Stomach (tissue), 8 donors: ENCODE measurements at regions not wholly inside any gene's neighbourhood (a gene's known extent, or its start where the extent isn't known, plus 50 kb on each side); places are given as distances from the start of the nearest gene placed in this dataset.
"Not testable (repeated sequence)": the region's sequence is repeated elsewhere in the genome, so short reads cannot be mapped to it uniquely, and the experiment has no call there.

Experiments used
- DNase-seq, 2 donors: peaks; one replicate each; pipeline versions ENCODE4 v3.0.0 to v3.0.0-alpha.2; 2013 to 2019
- H3K27ac ChIP-seq, 5 donors: fragments of 200-600 bp in 4 of 5; sonication (generic) in 4 of 5; one replicate each; pipeline ENCODE4 v1.5.1; 2013 to 2019; ENCODE audit warnings: mild to moderate bottlenecking in 1 of 5, moderate library complexity in 1 of 5
- H3K27me3 ChIP-seq, 3 donors: fragments of 200-600 bp; sonication (generic); one replicate each; pipeline ENCODE4 v1.5.1; 2017 to 2019; ENCODE audit warnings: mixed run types in 1 of 3
- H3K36me3 ChIP-seq, 4 donors: fragments of 200-600 bp; sonication (generic); 1 replicate in 3 of 4; 2 replicates in 1 of 4; pipeline ENCODE4 v1.5.1; 2016 to 2019
- H3K4me1 ChIP-seq, 4 donors: fragments of 200-600 bp; sonication (generic); one replicate each; pipeline ENCODE4 v1.5.1; 2016 to 2019
- H3K4me3 ChIP-seq, 4 donors: fragments of 200-600 bp; sonication (generic) in 3 of 4; one replicate each; pipeline ENCODE4 v1.5.1; 2016 to 2019; ENCODE audit warnings: mild to moderate bottlenecking in 1 of 4
- H3K9me3 ChIP-seq, 4 donors: fragments of 200-600 bp; sonication (generic); one replicate each; pipeline ENCODE4 v1.5.1; 2016 to 2019
- CTCF ChIP-seq, 7 experiments: fragments of 450-650 bp in 4 of 7; fragments of 200-600 bp in 3 of 7; sonication (generic) in 3 of 7; IDR thresholded peaks; one replicate each; pipeline ENCODE4 v1.5.1; 2016 to 2019; ENCODE audit warnings: antibody characterized with exemption in 7 of 7, control low read depth in 2 of 7, mild to moderate bottlenecking in 1 of 7
- EP300 ChIP-seq: sonication (generic); formaldehyde crosslinking; IDR thresholded peaks from one replicate; pipeline ENCODE4 v1.6.1; 2017; ENCODE audit warnings: antibody characterized with exemption
- POLR2A ChIP-seq, 4 donors: fragments of 450-650 bp; IDR thresholded peaks; one replicate each; pipeline ENCODE4 v1.6.1; 2016; ENCODE audit warnings: antibody characterized with exemption in 4 of 4, control low read depth in 2 of 4, mild to moderate bottlenecking in 1 of 4, moderate library complexity in 1 of 4
- POLR2AphosphoS5 ChIP-seq, 3 donors: sonication (generic); formaldehyde crosslinking; IDR thresholded peaks; one replicate each; pipeline ENCODE4 v1.6.1; 2016; ENCODE audit warnings: antibody characterized with exemption in 3 of 3
- WGBS, 5 donors: extraction: QIAGEN DNeasy Blood & Tissue Kit in 3 of 5; methylation state at CpG; one replicate each; pipeline versions ENCODE4 v1.1.5 to v1.1.7; 2013 to 2018; 5-methylcytosine and 5-hydroxymethylcytosine counted together
- intact Hi-C: fragments of 100-400 bp; cut with DNase I; formaldehyde crosslinking; loops from one replicate; pipeline ENCODE4 v1.15.1; 2023; ENCODE audit warnings: low total_unique reads
- donor health status: healthy with polysubstance abuse.
- donor health status: Bipolar disorder and iron deficiency.
- donor health status: healthy.

- H3K27me3 ChIP-seq: no peaks in the 10 kb centered on the region
- H3K4me3 ChIP-seq: no peak overlapping the region
- TF ChIP-seq EP300 (no peak), POLR2AphosphoS5 (IDR thresholded peaks at IDR 0.05) (no peak), CTCF (IDR thresholded peaks at IDR 0.05) (no peak), POLR2A (IDR thresholded peaks at IDR 0.05) (no peak)
- DNase-seq: no peak
- H3K9me3 ChIP-seq: peaks cover 0 to 19% (median 18%) of the 10 kb centered on the region in 4 donors
- intact Hi-C loops: no loop called here
- WGBS, 5 donors: 48 to 70% (median 59%) methylated on average over 2 of the region's 2 CpGs
- no peak overlapping the region for H3K27ac ChIP-seq
- no peaks in the 10 kb centered on the region for H3K4me1 ChIP-seq
- H3K36me3 ChIP-seq: no peaks in the 10 kb centered on the region
Measured at GRCh38 chr1:187943606-187944403, 1115.1 kb downstream of the PLA2G4A start.

GRCh38 chr1:187946661-187947060 lies 1117.9 kb downstream of the PLA2G4A start:
- intact Hi-C loops, H3K27ac ChIP-seq, H3K4me3 ChIP-seq, H3K4me1 ChIP-seq, H3K36me3 ChIP-seq, H3K27me3 ChIP-seq, DNase-seq: not testable (repeated sequence)
- H3K9me3 ChIP-seq: peaks cover 0 to 29% (median 23%) of the 10 kb centered on the region in 4 donors
- WGBS, 5 donors: 57 to 76% (median 72%) methylated on average over 3 of the region's 3 CpGs

- H3K4me3 ChIP-seq: no peak overlapping the region
- no peaks in the 10 kb centered on the region for H3K36me3 ChIP-seq
- TF ChIP-seq POLR2A (IDR thresholded peaks at IDR 0.05) (no peak), EP300 (no peak), POLR2AphosphoS5 (IDR thresholded peaks at IDR 0.05) (no peak), CTCF (IDR thresholded peaks at IDR 0.05) (no peak)
- H3K27ac ChIP-seq: no peak overlapping the region
- no peak for DNase-seq
- H3K27me3 ChIP-seq: no peaks in the 10 kb centered on the region
- intact Hi-C loops: no loop called here
- peaks cover 0 to 32% (median 25%) of the 10 kb centered on the region in 4 donors for H3K9me3 ChIP-seq
- H3K4me1 ChIP-seq: no peaks in the 10 kb centered on the region
Measured at GRCh38 chr1:187947359-187947758, 1118.6 kb downstream of the PLA2G4A start.

- intact Hi-C loops: no loop called here
- no peak overlapping the region for H3K27ac ChIP-seq
- H3K4me1 ChIP-seq: no peaks in the 10 kb centered on the region
- no peaks in the 10 kb centered on the region for H3K36me3 ChIP-seq
- no peaks in the 10 kb centered on the region for H3K27me3 ChIP-seq
- H3K4me3 ChIP-seq: no peak overlapping the region
- TF ChIP-seq POLR2A (IDR thresholded peaks at IDR 0.05) (no peak), CTCF (IDR thresholded peaks at IDR 0.05) (no peak), POLR2AphosphoS5 (IDR thresholded peaks at IDR 0.05) (no peak), EP300 (no peak)
- peak in 1 of 2 donors; percentile 2 for DNase-seq
- peaks cover 0 to 37% (median 27%) of the 10 kb centered on the region in 4 donors for H3K9me3 ChIP-seq
- 54 to 71% (median 62%) methylated on average over 1 of the region's 1 CpG for WGBS, 5 donors
Measured at GRCh38 chr1:187948170-187948794, 1119.5 kb downstream of the PLA2G4A start.

- intact Hi-C loops: no loop called here
- Histone ChIP-seq H3K4me3 (no peak overlapping the region), H3K27ac (no peak overlapping the region), H3K9me3 (peaks cover 0 to 37% (median 27%) of the 10 kb centered on the region in 4 donors), H3K27me3 (no peaks in the 10 kb centered on the region), H3K4me1 (no peaks in the 10 kb centered on the region), H3K36me3 (no peaks in the 10 kb centered on the region)
- DNase-seq: no peak
- 83 to 98% (median 92%) methylated on average over 1 of the region's 1 CpG for WGBS, 5 donors
- TF ChIP-seq POLR2AphosphoS5 (IDR thresholded peaks at IDR 0.05): no peak
Measured at GRCh38 chr1:187949567-187949966, 1120.8 kb downstream of the PLA2G4A start.
